ENCODE measurements at regions not wholly inside any gene's neighbourhood (a gene's known extent, or its start where the extent isn't known, plus 50 kb on each side); places are given as distances from the start of the nearest gene placed in this dataset.
A peak's percentile ranks its signal among the peaks of the same experiment; 100 is the strongest.

DNA sequence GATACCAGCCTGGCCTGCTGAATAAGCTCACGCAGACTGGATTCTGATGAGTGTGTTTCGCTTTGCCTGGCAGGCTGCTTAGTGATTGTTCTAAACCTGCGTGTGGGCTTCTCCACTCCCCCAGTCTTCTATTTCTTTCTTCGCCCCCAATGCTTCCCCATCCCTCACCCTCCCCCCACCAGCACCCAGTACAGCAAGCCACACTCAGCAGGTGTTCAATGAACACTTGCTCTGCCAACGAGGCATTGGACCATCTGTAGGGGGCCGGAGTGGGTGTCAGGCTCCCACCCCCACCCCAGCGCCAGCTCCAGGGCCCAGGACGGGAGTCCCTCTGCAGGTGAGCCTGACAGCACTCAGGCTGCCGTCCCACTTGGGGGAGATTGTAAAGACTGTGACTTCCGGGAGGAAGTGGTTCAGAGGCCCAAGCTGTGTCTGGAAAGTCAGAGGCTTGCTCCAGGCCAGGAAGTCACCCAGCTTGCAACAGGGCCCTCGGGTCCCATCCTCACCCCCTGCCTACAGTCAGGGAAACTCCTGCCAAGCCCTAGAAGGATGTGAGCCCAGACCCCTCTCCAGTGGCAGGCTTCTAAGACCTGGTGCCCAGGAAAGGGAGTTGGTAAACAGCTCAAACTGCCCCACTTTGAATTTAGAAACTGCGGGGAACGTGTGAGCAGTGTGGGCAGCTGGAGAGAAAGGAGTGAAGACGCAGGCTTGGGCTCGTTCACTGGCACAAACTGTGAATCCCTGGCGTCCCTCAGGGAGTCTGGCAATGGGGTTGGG is 66.3 kb upstream of the PRDM11 start:
- no peak for DNase-seq (ENCODE audit: low read depth)
- TF ChIP-seq, protein P1, sequence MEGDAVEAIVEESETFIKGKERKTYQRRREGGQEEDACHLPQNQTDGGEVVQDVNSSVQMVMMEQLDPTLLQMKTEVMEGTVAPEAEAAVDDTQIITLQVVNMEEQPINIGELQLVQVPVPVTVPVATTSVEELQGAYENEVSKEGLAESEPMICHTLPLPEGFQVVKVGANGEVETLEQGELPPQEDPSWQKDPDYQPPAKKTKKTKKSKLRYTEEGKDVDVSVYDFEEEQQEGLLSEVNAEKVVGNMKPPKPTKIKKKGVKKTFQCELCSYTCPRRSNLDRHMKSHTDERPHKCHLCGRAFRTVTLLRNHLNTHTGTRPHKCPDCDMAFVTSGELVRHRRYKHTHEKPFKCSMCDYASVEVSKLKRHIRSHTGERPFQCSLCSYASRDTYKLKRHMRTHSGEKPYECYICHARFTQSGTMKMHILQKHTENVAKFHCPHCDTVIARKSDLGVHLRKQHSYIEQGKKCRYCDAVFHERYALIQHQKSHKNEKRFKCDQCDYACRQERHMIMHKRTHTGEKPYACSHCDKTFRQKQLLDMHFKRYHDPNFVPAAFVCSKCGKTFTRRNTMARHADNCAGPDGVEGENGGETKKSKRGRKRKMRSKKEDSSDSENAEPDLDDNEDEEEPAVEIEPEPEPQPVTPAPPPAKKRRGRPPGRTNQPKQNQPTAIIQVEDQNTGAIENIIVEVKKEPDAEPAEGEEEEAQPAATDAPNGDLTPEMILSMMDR (IDR thresholded peaks at IDR 0.05; ENCODE audit: insufficient read depth, low read depth, low read length), result no peak
- H3K4me3 ChIP-seq (ENCODE audit: low read depth, low read length), result no peak overlapping the region

DNA sequence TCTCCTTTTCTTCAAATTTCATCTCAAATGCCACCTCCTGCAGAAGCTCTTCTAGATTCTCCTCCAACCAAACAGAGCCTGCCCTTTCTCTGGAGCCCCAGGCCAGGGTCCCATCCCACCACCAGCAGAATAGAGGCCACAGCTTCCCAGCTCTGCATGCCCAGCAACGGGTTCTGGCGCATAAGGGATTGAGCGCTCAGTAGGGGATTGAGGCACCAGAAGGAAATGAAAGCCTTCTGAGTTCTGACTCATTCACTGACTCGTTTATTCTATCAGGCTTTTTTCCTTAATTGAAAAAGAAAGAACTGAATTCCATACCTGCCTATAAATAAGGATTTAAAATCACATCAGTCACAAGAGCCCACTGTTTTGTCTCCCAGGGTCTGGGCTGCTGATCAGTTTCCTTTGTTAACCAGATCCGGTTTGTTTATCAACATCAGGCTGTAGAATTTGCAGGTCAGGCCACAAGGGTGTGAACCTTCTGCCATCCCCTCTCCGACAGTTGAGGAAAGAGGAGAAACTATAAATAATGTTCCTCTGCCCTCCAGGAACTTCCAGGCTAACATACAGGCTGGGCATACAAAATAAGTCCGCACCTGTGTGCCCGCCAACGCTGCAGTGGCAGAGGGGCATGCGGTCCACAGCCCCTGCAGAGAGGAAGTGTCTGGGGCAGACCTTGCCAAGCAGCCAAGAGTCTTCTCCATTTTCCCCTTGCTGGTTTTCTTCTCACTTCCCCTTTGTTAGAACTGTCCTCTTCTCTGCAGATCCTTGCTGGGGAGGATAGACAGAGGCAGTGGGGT is 63.5 kb upstream of the PRDM11 start:
- H3K4me3 ChIP-seq (ENCODE audit: low read depth, low read length), result no peak overlapping the region

DNA sequence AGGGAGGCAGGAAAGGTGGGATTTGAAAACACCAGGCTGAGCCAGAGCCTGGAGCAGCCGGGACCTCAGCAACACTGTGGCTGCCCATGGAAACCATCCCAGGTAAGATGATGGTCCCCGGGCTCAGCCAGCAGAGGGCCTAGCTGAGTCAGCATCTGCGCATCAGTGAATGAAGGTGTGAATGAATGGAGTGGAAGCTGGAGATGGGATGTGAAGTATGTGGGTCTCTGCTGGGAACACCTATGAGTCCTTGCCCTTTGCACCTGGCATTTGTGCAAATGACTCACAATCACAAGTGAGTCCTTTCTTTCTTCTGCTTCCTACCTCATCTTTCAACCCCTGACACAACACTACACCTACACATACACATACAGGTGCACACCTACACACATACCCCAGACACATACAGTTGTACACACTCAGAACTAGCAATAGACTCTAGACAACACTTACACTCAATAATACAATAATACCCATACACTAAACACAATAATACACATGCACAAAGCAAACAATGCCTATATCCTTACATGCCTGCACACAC is 62.8 kb upstream of the PRDM11 start:
- DNase-seq (ENCODE audit: low read depth), result no peak
- TF ChIP-seq, protein P1 (IDR thresholded peaks at IDR 0.05; ENCODE audit: insufficient read depth, low read depth, low read length), result peak; percentile 42
- no peak overlapping the region for H3K4me3 ChIP-seq (ENCODE audit: low read depth, low read length)

More for the DNA sequence above, 63.5 kb upstream of the PRDM11 start:
- TF ChIP-seq, protein P1 (IDR thresholded peaks at IDR 0.05; ENCODE audit: insufficient read depth, low read depth, low read length), result no peak
- no peak for DNase-seq (ENCODE audit: low read depth)

DNA sequence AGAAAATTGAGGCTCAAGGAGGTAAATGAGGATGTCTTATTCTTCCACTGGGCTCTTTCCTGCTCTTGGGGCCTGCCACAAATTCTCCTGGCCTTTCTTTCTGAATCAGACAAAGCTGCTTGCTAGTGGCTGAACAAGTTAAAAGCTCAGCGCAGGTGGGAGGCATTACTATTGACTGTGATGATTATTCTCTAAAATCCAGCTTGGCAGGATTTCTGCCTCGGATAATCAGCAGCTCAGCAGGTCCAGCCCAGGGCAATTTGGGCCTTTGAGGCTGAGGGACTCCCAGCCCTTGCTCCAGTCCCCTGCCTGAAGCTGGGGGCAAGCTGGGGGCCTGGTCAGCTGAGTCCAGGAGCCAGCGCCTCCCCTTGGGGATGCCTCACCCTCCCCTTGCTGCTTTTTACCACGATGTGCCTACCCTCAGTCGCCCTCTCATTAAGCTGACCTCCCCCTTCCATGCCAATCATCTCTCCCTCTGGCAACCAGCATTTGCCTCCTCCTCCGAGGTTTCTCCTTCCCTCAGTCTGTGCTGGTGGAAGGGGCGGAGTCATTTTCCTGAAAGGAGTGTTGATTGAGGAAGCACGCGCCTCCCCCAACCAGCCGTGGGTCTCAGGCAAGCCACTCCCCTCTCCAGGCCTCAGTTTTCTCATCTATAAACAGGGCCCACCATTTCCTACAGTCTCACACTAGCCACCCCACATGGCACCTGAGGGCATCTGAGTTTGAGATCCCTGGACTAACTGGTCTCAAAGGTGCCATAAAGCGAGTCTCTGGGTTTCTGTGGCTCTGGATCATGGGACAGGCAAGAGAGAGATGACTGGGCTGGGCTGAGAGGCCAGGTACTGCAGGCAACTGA is 60.6 kb upstream of the PRDM11 start:
- no peak overlapping the region for H3K4me3 ChIP-seq (ENCODE audit: low read depth, low read length)
- TF ChIP-seq, protein P1 (IDR thresholded peaks at IDR 0.05; ENCODE audit: insufficient read depth, low read depth, low read length), result no peak
- no peak for DNase-seq (ENCODE audit: low read depth)

DNA sequence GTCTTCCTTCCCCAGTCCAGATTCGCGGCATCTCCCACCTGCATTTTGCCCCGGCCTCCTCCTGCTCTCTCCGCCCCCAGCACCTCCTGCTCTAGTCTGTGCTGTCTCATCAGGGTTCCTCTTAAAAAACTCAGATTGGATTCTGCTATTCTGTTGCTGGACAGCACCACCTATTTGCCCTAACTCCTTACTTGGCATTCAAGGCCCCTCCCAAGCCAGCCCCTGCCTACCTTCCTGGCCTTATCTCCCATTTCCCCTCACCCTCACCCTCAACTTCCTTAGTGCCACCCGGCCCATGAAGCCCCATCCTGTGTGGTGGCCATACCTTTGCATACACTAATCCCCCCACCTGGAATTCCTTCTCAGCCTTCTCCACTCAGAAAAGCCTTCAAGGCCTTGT is 59.9 kb upstream of the PRDM11 start:
- TF ChIP-seq, protein P1 (IDR thresholded peaks at IDR 0.05; ENCODE audit: insufficient read depth, low read depth, low read length), result no peak
- H3K4me3 ChIP-seq (ENCODE audit: low read depth, low read length), result no peak overlapping the region
- no peak for DNase-seq (ENCODE audit: low read depth)
